Adrenal gland (tissue), 5 donors: ENCODE measurements at regions not wholly inside any gene's neighbourhood (a gene's known extent, or its start where the extent isn't known, plus 50 kb on each side); places are given as distances from the start of the nearest gene placed in this dataset.

Experiments used
- CTCF ChIP-seq, 6 experiments: fragments of 450-650 bp in 4 of 6; fragments of 200-600 bp in 2 of 6; sonication (generic) in 1 of 6; IDR thresholded peaks; 1 replicate in 5 of 6; 2 replicates in 1 of 6; pipeline versions ENCODE4 v1.5.1 to v1.8.0; 2016 to 2021; ENCODE audit warnings: antibody characterized with exemption in 6 of 6, mild to moderate bottlenecking in 2 of 6, moderate library complexity in 1 of 6
- POLR2A ChIP-seq, 2 donors: fragments of 450-650 bp; IDR thresholded peaks; one replicate each; pipeline ENCODE4 v1.6.1; 2017; ENCODE audit warnings: antibody characterized with exemption in 2 of 2, mild to moderate bottlenecking in 2 of 2, moderate library complexity in 1 of 2
- donor health status: DM: no; HTN: no; CAD: no.

- TF ChIP-seq CTCF (IDR thresholded peaks at IDR 0.05): no peak
- no peak for TF ChIP-seq POLR2A (IDR thresholded peaks at IDR 0.05)
Measured at GRCh38 chr4:66016240-66016639, 346.0 kb upstream of the EPHA5 start.
